A673 (cell line): ENCODE measurements at regions not wholly inside any gene's neighbourhood (a gene's known extent, or its start where the extent isn't known, plus 50 kb on each side); places are given as distances from the start of the nearest gene placed in this dataset.

Source experiments
- BruUV-seq: library from RNA; stranded (reverse); fragments of 400-500 nt; replicated peaks from 2 replicates; lab custom pipeline; 2021; lab: Mats Ljungman, UMichigan
- CTCF ChIA-PET: fragments of 300-600 bp; sonication (Branson Sonifier 250); formaldehyde crosslinking; loops from one replicate; lab custom pipeline; 2022; ENCODE audit warnings: antibody characterized with exemption; lab: Charles Lee
- POLR2A ChIA-PET: fragments of 300-600 bp; sonication (Branson Sonifier 250); formaldehyde crosslinking; loops from one replicate; lab custom pipeline; 2022; ENCODE audit warnings: antibody characterized with exemption; ENCODE audit not compliant: low non-redundant PET; lab: Charles Lee
- DNase-seq: peaks from one replicate; pipeline ENCODE4 v3.0.0-alpha.2; 2015; ENCODE audit warnings: low spot score
- H3K27ac ChIP-seq: fragments of 200-600 bp; sonication (generic); 2 replicates; pipeline ENCODE4 v1.5.1; 2016; ENCODE audit warnings: mixed run types, low read depth, mild to moderate bottlenecking, mixed read lengths, antibody characterized with exemption, low read length; ENCODE audit not compliant: poor library complexity, severe bottlenecking
- H3K27me3 ChIP-seq: fragments of 200-600 bp; sonication (generic); replicated peaks from 2 replicates; pipeline ENCODE4 v1.6.1; 2017; ENCODE audit warnings: mixed run types, low read depth, mild to moderate bottlenecking, mixed read lengths, antibody characterized with exemption, low read length; ENCODE audit not compliant: insufficient read depth, poor library complexity
- H3K36me3 ChIP-seq: fragments of 200-600 bp; sonication (generic); 2 replicates; pipeline ENCODE4 v1.6.1; 2016; ENCODE audit warnings: mixed run types, mild to moderate bottlenecking, mixed read lengths, antibody characterized with exemption, low read length; ENCODE audit not compliant: insufficient read depth, poor library complexity, severe bottlenecking
- H3K4me1 ChIP-seq: fragments of 200-600 bp; sonication (generic); 2 replicates; pipeline ENCODE4 v1.6.1; 2017; ENCODE audit warnings: mixed run types, mild to moderate bottlenecking, mixed read lengths, antibody characterized with exemption, low read length; ENCODE audit not compliant: insufficient read depth, poor library complexity, severe bottlenecking
- H3K4me3 ChIP-seq: fragments of 200-600 bp; sonication (generic); 2 replicates; pipeline ENCODE4 v1.5.1; 2016; ENCODE audit warnings: low read depth, mixed run types, mild to moderate bottlenecking, mixed read lengths, low read length; ENCODE audit not compliant: poor library complexity, severe bottlenecking
- H3K9me3 ChIP-seq: fragments of 200-600 bp; sonication (generic); 2 replicates; pipeline ENCODE4 v1.6.1; 2016; ENCODE audit warnings: mixed run types, low read depth, mild to moderate bottlenecking, mixed read lengths, antibody characterized with exemption, low read length; ENCODE audit not compliant: poor library complexity, severe bottlenecking
- CTCF ChIP-seq: fragments of 300-800, 200-600 bp; sonication (generic); conservative IDR thresholded peaks from 2 replicates; pipeline ENCODE4 v1.5.1; 2017; ENCODE audit warnings: low read depth, mild to moderate bottlenecking, antibody characterized with exemption, low read length, moderate library complexity, mixed read lengths
- EZH2 ChIP-seq: fragments of 200-600 bp; sonication (generic); IDR thresholded peaks from 2 replicates; pipeline ENCODE4 v1.6.1; 2017; ENCODE audit warnings: borderline replicate concordance, low read depth, mild to moderate bottlenecking, mixed read lengths, antibody characterized with exemption, low read length; ENCODE audit not compliant: poor library complexity, severe bottlenecking
- intact Hi-C: fragments of 100-400 bp; cut with micrococcal nuclease; formaldehyde crosslinking; loops from one replicate; pipeline ENCODE4 v1.10.0; 2022; ENCODE audit not compliant: unreplicated experiment

- peak; percentile 69 for DNase-seq
- TF ChIP-seq EZH2: no peak
- no peak for TF ChIP-seq CTCF
- intact Hi-C loops: no loop called here
- no peak overlapping the region for H3K4me3 ChIP-seq
- ChIA-PET POLR2A (no interaction called here), CTCF (no interaction called here)
- BruUV-seq: no TSS peak
- peaks cover 21% of the 10 kb centered on the region for H3K4me1 ChIP-seq
- H3K9me3 ChIP-seq: no peaks in the 10 kb centered on the region
- no peaks in the 10 kb centered on the region for H3K36me3 ChIP-seq
- no peak overlapping the region for H3K27ac ChIP-seq
- no peaks in the 10 kb centered on the region for H3K27me3 ChIP-seq
Observed at GRCh38 chr6:121934451-121934850, 465.0 kb upstream of the HSF2 start.

- ChIA-PET POLR2A (no interaction called here), CTCF (no interaction called here)
- no peak for DNase-seq
- Histone ChIP-seq H3K36me3 (no peaks in the 10 kb centered on the region), H3K4me1 (peaks cover 5% of the 10 kb centered on the region), H3K27me3 (no peaks in the 10 kb centered on the region), H3K9me3 (no peaks in the 10 kb centered on the region), H3K4me3 (no peak overlapping the region), H3K27ac (no peak overlapping the region)
- no TSS peak for BruUV-seq
- intact Hi-C loops: no loop called here
- TF ChIP-seq CTCF (no peak), EZH2 (no peak)
Observed at GRCh38 chr6:121940728-121941127, 458.7 kb upstream of the HSF2 start.

GRCh38 chr6:121944354-121944753, 455.1 kb upstream of the HSF2 start:
- H3K27ac ChIP-seq: no peak overlapping the region
- DNase-seq: peak; percentile 34
- no peak overlapping the region for H3K4me3 ChIP-seq
- H3K36me3 ChIP-seq: no peaks in the 10 kb centered on the region
- TF ChIP-seq EZH2 (no peak), CTCF (no peak)
- no peaks in the 10 kb centered on the region for H3K9me3 ChIP-seq
- H3K4me1 ChIP-seq: peaks cover 5% of the 10 kb centered on the region
- ChIA-PET CTCF (no interaction called here), POLR2A (no interaction called here)
- no TSS peak for BruUV-seq
- intact Hi-C loops: no loop called here
- H3K27me3 ChIP-seq: no peaks in the 10 kb centered on the region
